Body of pancreas (tissue), 4 donors: ENCODE measurements at regions not wholly inside any gene's neighbourhood (a gene's known extent, or its start where the extent isn't known, plus 50 kb on each side); places are given as distances from the start of the nearest gene placed in this dataset.

ENCODE experiments used
- CTCF ChIP-seq, 7 experiments: fragments of 450-650 bp in 4 of 7; fragments of 200-600 bp in 3 of 7; sonication (generic) in 3 of 7; IDR thresholded peaks; one replicate each; pipeline ENCODE4 v1.5.1; 2016 to 2019; ENCODE audit warnings: antibody characterized with exemption in 7 of 7
- POLR2A ChIP-seq, 3 donors: fragments of 450-650 bp; IDR thresholded peaks; one replicate each; pipeline ENCODE4 v1.6.1; 2016; ENCODE audit warnings: antibody characterized with exemption in 3 of 3, mild to moderate bottlenecking in 2 of 3

DNA sequence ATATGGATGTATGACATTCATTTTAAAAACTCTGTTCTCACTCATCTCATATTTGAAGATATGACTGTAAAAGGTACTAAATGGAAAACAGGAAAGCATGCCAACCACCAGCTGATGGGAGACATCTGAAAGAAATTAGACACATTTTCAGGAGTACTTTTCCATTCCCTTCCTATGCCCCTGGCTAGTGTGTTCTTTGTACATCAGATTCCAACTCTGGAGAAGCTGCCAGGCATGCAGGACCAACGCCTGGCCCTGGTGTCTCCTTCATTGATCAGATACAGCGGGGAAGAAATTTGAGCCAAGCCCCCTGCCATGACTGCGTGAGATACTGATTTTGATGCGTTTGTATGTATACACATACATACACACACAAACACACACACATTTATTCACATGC, 599.0 kb upstream of the SYT4 start:
- TF ChIP-seq CTCF (IDR thresholded peaks at IDR 0.05) (no peak), POLR2A (IDR thresholded peaks at IDR 0.05) (no peak)
